Progenitor cell of endocrine pancreas (in vitro differentiated cells): ENCODE measurements at regions not wholly inside any gene's neighbourhood (a gene's known extent, or its start where the extent isn't known, plus 50 kb on each side); places are given as distances from the start of the nearest gene placed in this dataset.

Experiments used
- DNase-seq: peaks from one replicate; pipeline ENCODE4 v3.0.0; 2021; ENCODE audit warnings: low spot score; ENCODE audit not compliant: unreplicated experiment
- H3K27ac Mint-ChIP-seq: 2 replicates; pipeline ENCODE4 v1.8.0; 2021; ENCODE audit warnings: mild to moderate bottlenecking, moderate library complexity, mixed read lengths
- H3K27me3 Mint-ChIP-seq: 2 replicates; pipeline ENCODE4 v1.8.0; 2021; ENCODE audit warnings: mixed read lengths
- H3K36me3 Mint-ChIP-seq: 2 replicates; pipeline ENCODE4 v1.8.0; 2022; ENCODE audit warnings: mixed read lengths; ENCODE audit not compliant: insufficient read depth
- H3K4me1 Mint-ChIP-seq: 2 replicates; pipeline ENCODE4 v1.8.0; 2021; ENCODE audit warnings: low read depth, mixed read lengths
- H3K4me3 Mint-ChIP-seq: 2 replicates; pipeline ENCODE4 v1.8.0; 2021; ENCODE audit warnings: low read depth, mild to moderate bottlenecking, moderate library complexity, mixed read lengths
- H3K9me3 Mint-ChIP-seq: 2 replicates; pipeline ENCODE4 v1.8.0; 2021; ENCODE audit warnings: low read depth, mixed read lengths
- TF ChIP-seq, protein P1 (sequence below): fragments of 200-600 bp; sonication (generic); IDR thresholded peaks from one replicate; pipeline ENCODE4 v1.5.0; 2021; ENCODE audit warnings: antibody characterized with exemption, mild to moderate bottlenecking; ENCODE audit not compliant: unreplicated experiment

DNA sequence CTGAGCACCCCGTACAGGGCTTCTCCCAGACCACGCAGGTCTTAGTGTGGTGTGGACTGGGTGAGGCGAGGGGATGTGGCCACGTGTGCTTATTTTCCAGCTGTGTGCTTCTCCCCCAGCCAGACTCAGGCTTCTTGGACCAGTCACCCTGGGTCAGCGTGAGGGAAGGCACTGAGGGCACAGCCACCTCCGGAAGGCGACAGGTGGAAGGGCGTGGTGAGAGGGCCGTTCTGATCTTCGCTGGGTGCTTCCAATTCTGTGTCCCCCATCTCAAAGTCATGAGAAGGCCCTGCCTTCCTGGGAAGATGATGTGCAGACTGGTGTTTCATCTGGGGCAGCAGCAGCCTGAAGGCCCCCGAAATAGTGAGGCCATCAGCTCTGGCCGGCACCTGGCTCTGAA is 169.7 kb upstream of the MYCN start:
- H3K27ac Mint-ChIP-seq: no peak overlapping the region
- H3K36me3 Mint-ChIP-seq: no peaks in the 10 kb centered on the region
- H3K27me3 Mint-ChIP-seq: peaks cover 63% of the 10 kb centered on the region
- H3K4me3 Mint-ChIP-seq: no peak overlapping the region
- peaks cover 28% of the 10 kb centered on the region for H3K4me1 Mint-ChIP-seq
- H3K9me3 Mint-ChIP-seq: peaks cover 2% of the 10 kb centered on the region
- no peak for DNase-seq
- TF ChIP-seq, protein P1, sequence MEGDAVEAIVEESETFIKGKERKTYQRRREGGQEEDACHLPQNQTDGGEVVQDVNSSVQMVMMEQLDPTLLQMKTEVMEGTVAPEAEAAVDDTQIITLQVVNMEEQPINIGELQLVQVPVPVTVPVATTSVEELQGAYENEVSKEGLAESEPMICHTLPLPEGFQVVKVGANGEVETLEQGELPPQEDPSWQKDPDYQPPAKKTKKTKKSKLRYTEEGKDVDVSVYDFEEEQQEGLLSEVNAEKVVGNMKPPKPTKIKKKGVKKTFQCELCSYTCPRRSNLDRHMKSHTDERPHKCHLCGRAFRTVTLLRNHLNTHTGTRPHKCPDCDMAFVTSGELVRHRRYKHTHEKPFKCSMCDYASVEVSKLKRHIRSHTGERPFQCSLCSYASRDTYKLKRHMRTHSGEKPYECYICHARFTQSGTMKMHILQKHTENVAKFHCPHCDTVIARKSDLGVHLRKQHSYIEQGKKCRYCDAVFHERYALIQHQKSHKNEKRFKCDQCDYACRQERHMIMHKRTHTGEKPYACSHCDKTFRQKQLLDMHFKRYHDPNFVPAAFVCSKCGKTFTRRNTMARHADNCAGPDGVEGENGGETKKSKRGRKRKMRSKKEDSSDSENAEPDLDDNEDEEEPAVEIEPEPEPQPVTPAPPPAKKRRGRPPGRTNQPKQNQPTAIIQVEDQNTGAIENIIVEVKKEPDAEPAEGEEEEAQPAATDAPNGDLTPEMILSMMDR: no peak

DNA sequence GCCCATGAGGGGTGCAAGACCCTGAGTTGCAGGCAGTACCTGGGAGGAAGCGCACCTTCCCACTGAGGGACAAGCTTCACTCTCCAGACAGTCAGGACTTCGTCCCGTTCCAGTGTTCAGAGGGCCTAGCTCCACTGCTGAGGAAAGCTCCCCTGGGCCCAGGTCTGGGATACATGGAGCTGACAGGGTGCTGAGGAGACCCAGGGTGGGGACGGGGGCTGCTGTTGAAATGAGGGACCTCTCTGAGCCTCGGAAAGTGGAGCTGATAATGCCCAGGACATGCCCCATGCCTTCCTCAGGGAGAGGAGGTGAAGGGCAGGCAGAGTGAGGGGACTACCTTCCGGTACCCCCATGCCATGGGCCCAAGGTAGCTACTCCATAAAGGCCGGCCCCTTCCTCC is 169.2 kb upstream of the MYCN start:
- Mint-ChIP-seq H3K9me3 (peaks cover 2% of the 10 kb centered on the region), H3K4me3 (no peak overlapping the region)

DNA sequence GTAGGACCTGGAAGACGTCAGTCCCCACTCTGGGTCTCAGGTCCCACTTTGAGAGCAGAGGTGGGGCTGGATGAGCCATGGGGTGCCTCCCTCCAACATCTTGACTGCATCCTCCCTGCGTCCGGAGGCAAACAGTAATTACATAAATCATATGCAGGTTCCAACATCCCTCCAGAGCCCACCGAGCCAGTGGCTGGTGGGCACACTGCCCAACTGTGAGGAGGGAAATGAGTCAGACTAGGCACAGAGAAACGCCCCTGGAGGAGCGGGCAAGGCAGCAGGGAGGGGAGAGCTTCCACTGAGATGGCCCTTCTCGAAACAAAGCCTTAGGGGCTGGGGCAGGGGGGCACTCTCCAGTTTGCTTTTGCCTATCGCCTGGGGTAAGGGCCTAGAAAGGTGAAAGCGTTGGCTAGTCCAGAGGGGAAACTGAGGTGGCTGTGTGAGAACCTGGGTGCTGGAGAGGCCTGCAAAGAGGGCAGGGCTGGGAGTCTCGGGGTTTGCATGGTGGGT is 168.2 kb upstream of the MYCN start:
- H3K27ac Mint-ChIP-seq: no peak overlapping the region
- TF ChIP-seq, protein P1: no peak
- peaks cover 17% of the 10 kb centered on the region for H3K4me1 Mint-ChIP-seq
- H3K27me3 Mint-ChIP-seq: peaks cover 76% of the 10 kb centered on the region
- H3K4me3 Mint-ChIP-seq: no peak overlapping the region
- DNase-seq: no peak
- H3K36me3 Mint-ChIP-seq: no peaks in the 10 kb centered on the region
- peaks cover 2% of the 10 kb centered on the region for H3K9me3 Mint-ChIP-seq

More for the DNA sequence above, 169.2 kb upstream of the MYCN start:
- H3K36me3 Mint-ChIP-seq: no peaks in the 10 kb centered on the region
- no peak for DNase-seq
- peaks cover 66% of the 10 kb centered on the region for H3K27me3 Mint-ChIP-seq
- no peak overlapping the region for H3K27ac Mint-ChIP-seq
- TF ChIP-seq, protein P1: no peak
- H3K4me1 Mint-ChIP-seq: peaks cover 27% of the 10 kb centered on the region

DNA sequence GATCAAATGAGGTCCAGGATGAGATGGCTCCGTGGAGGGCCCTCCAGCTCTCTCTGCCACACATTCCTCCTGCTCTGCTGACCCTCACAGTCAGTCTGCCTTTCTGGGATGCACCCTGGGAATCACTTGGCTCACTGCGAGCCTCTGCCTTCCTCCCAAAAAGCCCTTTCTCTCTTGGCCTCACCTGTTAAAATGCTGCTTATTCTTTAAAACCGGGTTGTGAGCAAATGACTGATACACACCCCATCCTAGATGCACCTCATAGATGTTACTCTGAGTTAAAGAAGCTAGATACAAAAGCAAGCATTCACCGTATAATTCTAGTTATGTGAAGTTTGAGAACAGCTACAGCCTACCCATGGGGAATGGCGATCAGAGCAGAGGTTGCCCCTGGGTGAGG is 167.7 kb upstream of the MYCN start:
- Mint-ChIP-seq H3K27ac (no peak overlapping the region), H3K9me3 (peaks cover 2% of the 10 kb centered on the region), H3K4me1 (peaks cover 16% of the 10 kb centered on the region), H3K4me3 (no peak overlapping the region), H3K27me3 (peaks cover 82% of the 10 kb centered on the region), H3K36me3 (no peaks in the 10 kb centered on the region)
- no peak for DNase-seq
- TF ChIP-seq, protein P1: no peak

DNA sequence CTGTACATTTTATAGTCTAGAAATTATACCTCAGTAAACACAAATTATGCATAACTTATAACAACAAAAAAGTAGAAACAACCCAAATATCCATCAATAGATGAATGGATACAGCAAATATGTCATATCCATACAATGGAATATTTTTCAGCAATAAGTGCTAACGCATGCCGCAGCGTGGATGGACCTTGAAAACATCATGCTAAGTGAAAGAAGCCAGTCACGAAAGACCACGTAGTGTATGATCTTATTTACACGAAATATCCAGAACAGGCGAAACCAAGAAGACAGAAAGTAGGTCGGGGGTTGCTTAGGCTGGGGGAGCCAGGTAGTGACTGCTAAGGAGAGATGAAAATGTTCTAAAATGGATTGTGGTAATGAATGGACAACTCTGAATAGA is 167.1 kb upstream of the MYCN start:
- no peak overlapping the region for H3K27ac Mint-ChIP-seq
- H3K4me1 Mint-ChIP-seq: peaks cover 10% of the 10 kb centered on the region
- no peaks in the 10 kb centered on the region for H3K36me3 Mint-ChIP-seq
- no peak for DNase-seq
- TF ChIP-seq, protein P1: no peak
- peaks cover 79% of the 10 kb centered on the region for H3K27me3 Mint-ChIP-seq
- peaks cover 2% of the 10 kb centered on the region for H3K9me3 Mint-ChIP-seq
- no peak overlapping the region for H3K4me3 Mint-ChIP-seq
